SHP77 treated with DMSO at 0.1 percent for 48 hours (cell line): ENCODE measurements at regions not wholly inside any gene's neighbourhood (a gene's known extent, or its start where the extent isn't known, plus 50 kb on each side); places are given as distances from the start of the nearest gene placed in this dataset.

Experiments used
- DNase-seq: peaks from one replicate; lab custom pipeline; 2025; lab: John Stamatoyannopoulos, UW

DNA sequence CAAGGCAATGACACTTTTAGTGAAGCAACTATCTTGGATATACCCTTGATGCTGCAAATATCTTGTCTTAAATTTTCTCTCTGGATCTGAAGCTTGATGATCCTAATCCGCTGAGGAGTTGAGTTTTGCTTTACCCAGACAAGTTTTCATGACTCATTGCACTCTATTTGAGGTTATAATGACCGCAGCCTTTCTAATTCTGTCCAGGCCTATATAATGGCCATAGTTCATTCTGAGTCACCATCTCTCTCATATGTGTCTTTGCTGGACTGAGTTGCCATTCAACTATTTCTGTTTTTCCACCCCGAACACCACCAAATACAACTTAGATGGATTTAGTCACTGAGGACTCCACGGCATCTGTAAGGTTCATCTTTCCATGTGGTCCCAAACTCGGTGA is 802.1 kb upstream of the FAM98A start:
- DNase-seq = no peak

DNA sequence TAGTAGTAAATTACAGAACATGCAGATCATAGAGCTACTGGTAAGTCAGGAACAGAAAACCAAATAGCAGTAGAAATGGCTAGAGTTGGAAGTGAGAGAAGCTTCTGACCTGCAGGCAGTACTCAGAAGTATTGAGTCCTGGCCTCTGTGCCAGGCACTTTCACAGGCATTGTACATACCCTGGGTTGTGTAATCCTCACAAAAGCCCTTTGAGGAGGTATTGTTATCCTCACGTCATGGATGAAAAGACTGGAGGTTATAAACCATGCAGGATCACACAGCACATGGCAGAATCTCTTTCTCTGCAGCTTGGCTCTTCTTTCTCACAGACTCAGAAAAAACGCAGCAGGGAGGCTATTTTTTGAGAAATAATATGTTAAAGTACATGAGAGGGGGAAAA is 789.3 kb upstream of the FAM98A start:
- DNase-seq = no peak

GRCh38 chr2:34387536-34387935 is 788.4 kb upstream of the FAM98A start:
- no peak for DNase-seq

DNA sequence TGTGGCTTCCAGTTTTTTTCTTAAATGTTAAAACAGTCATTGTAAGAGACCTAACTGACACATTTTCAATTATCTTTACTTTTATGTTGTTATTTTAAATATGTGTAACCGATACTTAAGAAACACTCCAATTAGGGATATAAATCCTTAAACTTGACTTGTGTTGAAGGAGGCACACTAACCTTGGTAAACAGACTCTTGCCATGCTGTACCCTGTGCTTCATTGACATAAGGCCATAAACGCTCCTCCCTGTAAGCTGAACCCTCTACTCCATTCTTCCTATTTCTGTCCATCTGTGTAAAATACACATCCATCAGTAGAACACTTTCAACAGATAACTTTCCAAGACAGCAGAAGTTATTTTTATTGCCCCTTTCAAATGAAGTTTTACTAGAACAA is 780.5 kb upstream of the FAM98A start:
- DNase-seq = no peak

DNA sequence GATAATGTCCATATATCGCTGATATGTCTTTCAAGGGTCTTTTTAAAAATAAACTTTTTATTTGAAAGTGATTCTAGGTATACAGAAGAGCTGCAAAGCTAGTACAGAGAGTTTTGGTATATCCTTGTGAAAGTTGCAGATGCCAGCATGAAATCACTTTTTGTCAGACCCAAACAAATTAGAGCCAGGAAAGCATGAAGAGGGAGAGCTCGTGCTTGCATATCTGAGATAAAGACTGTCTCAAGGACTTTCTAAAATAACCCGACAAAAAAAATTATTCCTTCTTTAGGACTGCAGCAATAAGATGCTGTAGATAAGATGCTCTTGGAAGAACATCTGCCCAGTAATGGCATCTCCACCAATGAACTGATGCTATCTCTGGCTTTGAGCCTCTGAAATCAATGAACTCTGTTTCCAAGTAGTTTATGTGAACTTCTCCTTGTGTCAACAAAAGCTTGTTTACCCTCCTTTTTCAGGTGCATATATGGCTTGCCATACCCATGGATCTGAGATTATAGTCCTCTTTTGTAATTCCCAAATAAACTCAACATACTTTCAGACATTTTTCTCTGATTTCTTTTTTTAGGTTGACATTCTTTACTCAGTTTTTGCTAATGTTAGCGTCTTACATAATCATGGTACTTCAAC is 774.6 kb upstream of the FAM98A start:
- no peak for DNase-seq

DNA sequence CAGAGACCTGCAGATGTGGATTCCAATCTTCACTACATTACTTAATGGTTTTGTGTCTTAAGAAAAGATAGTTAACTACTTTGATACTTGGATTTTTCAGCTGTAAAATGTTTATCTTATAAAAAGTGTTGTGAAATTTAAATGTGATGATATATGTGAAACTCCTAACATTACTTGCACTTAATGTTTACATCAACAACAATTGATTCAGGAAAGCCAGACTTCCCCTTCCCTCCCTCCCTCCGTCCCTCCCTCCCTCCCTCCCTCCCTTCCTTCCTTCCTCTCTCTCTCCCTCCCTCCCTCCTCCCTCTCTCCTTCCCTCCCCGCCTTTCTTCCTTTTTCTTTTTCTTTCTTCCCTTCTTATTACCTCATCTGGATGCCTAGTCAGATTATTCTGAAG is 773.9 kb upstream of the FAM98A start:
- DNase-seq = no peak

DNA sequence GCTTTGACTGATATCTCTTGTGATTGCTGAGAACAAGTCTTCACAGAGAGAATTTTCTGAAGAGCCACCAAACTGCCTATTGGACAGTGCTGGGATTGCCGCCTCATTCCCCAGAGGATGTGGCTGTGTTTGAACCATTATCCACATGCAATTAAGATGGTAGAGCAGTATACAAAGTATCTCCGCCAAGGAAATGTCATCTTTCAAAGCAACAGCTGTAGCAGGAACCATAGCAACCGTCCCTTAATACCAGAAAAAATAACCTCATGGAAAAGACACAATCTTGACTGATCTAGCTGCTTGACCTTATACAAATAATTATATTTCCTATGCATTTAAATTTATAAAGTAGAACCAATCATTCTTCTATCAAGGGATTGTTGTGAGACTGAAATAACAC is 772.6 kb upstream of the FAM98A start:
- no peak for DNase-seq

GRCh38 chr2:34368304-34368703 is 769.2 kb upstream of the FAM98A start:
- no peak for DNase-seq

GRCh38 chr2:34365932-34366331 is 766.8 kb upstream of the FAM98A start:
- DNase-seq = no peak

GRCh38 chr2:34365512-34365911 is 766.4 kb upstream of the FAM98A start:
- no peak for DNase-seq

GRCh38 chr2:34353509-34354113 is 754.5 kb upstream of the FAM98A start:
- DNase-seq = no peak

DNA sequence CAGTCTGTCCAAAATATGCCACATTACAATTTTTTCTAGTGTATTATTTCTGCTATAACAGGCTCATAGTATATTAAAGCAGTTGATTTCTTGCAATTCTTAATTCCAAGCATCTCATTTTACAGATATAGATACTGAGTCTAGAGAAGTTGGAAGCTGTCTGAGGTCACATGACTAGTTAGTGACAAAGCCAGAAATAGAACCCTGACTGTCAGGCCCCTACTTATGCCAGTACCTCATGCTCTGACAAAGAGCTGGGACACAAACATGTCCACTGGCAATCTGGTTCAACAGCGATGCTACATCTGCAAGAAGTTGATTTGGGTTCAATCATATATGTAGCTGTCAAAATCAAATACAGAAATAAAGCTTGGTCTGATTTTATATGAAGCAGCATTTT is 750.4 kb upstream of the FAM98A start:
- DNase-seq = no peak

DNA sequence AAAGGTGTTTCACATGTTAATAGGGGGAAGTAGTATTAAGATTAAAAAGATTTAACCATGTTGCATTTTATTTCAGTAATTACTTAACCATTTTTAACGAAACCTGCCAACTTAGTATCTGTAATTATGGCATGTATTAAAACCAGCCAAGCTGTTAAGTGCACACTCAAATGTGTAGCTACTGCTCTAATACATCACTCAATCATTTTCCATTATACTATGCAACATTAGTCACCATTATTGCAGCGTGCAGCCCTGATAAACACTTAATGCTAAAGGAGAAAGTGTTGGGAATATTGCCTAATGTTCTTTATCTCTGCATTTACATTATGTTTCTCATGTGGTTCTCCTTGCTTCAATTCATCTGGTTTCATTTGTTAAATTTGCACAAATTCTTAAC is 745.9 kb upstream of the FAM98A start:
- no peak for DNase-seq

- DNase-seq = no peak
These were observed 741.2 kb upstream of the FAM98A start for GRCh38 chr2:34340307-34340706.

- no peak for DNase-seq
These were observed 738.6 kb upstream of the FAM98A start for GRCh38 chr2:34337735-34338134.

DNA sequence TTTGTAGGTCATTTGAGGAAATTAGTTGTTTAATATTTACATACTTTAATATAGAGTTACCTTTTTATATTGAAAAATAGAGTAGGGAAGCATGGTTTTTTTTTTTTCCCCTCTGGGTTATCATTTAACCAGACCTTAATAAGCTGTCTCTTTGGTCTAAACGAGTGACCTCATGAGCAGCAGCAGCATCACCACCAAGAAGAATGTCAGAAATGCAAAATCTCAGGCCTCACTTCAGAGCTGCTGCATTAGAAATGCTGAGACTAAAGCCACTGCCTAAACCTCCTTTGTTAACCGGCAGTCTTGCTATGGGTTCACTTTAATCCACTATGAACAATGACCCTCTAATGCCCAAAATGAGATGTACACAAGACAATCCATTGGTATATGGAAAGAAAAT is 733.7 kb upstream of the FAM98A start:
- no peak for DNase-seq

- DNase-seq = no peak
These were observed 721.0 kb upstream of the FAM98A start for GRCh38 chr2:34320056-34320455.

DNA sequence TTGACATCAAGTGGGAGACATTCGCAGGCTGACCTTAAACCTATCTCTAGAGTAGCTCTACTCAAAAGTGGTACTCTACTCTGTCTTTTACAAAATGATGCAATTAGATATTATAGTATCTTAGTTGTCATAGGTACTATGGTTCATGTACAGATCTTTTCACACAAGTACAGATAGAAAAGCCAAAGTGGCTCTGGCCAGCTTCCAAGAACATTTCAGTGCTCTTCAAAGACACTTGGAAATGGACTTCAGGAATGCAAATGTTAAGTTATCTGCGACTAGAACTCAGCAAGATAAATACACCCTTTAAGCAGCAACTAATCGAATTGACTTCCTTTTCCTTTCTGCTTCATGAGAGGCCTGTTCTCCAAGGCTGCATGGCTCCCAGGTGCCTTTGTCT is 718.7 kb upstream of the FAM98A start:
- no peak for DNase-seq

GRCh38 chr2:34316788-34317187 is 717.7 kb upstream of the FAM98A start:
- DNase-seq = no peak

GRCh38 chr2:34311816-34312215 is 712.7 kb upstream of the FAM98A start:
- DNase-seq = no peak

- no peak for DNase-seq
These were observed 709.0 kb upstream of the FAM98A start for GRCh38 chr2:34308140-34308539.

DNA sequence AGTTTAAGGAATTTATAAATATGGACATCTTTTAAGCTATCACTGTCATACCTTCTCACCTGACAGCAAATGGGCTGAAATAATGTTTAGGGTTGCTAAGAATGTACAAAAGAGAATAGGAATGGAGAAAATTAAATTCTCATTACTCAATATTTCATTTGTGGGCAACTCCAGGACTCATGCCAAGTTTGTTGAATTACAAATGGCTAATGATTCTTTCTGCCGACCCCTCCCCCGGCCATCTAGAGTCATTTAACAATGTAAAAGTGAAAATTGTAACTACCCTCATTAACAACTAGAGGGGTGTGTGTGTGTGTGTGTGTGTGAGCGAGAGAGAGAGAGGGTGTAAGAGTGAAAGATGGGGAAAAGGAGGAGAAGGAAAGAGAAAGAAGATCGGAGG is 708.5 kb upstream of the FAM98A start:
- DNase-seq = no peak

- DNase-seq = no peak
These were observed 707.6 kb upstream of the FAM98A start for GRCh38 chr2:34306745-34307144.

DNA sequence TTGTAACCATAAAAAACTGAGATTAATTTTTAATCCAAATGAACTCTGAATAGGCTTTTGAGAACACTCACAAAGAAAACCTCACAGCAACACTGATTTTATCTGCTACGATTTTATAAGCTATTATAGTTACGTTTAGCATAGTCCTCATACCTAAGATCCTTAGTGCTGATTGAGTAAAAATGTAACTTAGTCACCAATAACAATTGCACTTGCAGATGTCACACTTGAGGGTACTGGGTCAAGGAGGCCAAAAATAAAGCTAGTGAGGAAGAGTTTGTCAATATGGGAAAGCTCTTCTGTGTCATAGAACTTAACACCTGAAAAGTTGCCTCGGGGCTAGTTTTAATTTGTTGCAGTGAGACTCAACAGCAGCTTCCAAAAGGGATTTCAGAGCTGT is 706.5 kb upstream of the FAM98A start:
- no peak for DNase-seq
